ENCODE measurements at regions not wholly inside any gene's neighbourhood (a gene's known extent, or its start where the extent isn't known, plus 50 kb on each side); places are given as distances from the start of the nearest gene placed in this dataset.

- TF ChIP-seq ZFP3 (CRISPR knock-in tag; IDR thresholded peaks at IDR 0.05), result no peak
- TF ChIP-seq ARNTL (CRISPR knock-in tag; IDR thresholded peaks at IDR 0.05; ENCODE audit: borderline replicate concordance, low read depth), result no peak
- no peak for TF ChIP-seq ZNF8 (CRISPR knock-in tag; IDR thresholded peaks at IDR 0.05)
- no peak for TF ChIP-seq TOX (CRISPR knock-in tag; IDR thresholded peaks at IDR 0.05; ENCODE audit: borderline replicate concordance)
- no peak for TF ChIP-seq CSRNP3 (CRISPR knock-in tag; IDR thresholded peaks at IDR 0.05)
- TF ChIP-seq CREB5 (CRISPR knock-in tag; IDR thresholded peaks at IDR 0.05; ENCODE audit: low read depth), result no peak
- no peak for TF ChIP-seq ZNF565 (CRISPR knock-in tag; conservative IDR thresholded peaks at IDR 0.05; ENCODE audit: low read depth)
- no peak for TF ChIP-seq RARB (CRISPR knock-in tag; IDR thresholded peaks at IDR 0.05)
- no peak for TF ChIP-seq CSDC2 (CRISPR knock-in tag; IDR thresholded peaks at IDR 0.05)
- no peak for TF ChIP-seq POU6F1 (CRISPR knock-in tag; IDR thresholded peaks at IDR 0.05; ENCODE audit: borderline replicate concordance, low read depth)
These were observed 110.8 kb downstream of the MATN1 start for GRCh38 chr1:30612536-30613065.
